NCI-H748 (cell line): ENCODE measurements at regions not wholly inside any gene's neighbourhood (a gene's known extent, or its start where the extent isn't known, plus 50 kb on each side); places are given as distances from the start of the nearest gene placed in this dataset.
A peak's percentile ranks its signal among the peaks of the same experiment; 100 is the strongest.
"Not testable (repeated sequence)": the region's sequence is repeated elsewhere in the genome, so short reads cannot be mapped to it uniquely, and the experiment has no call there.

ENCODE experiments used
- DNase-seq: peaks from one replicate; lab custom pipeline; 2025; ENCODE audit not compliant: unreplicated experiment; lab: John Stamatoyannopoulos, UW

DNA sequence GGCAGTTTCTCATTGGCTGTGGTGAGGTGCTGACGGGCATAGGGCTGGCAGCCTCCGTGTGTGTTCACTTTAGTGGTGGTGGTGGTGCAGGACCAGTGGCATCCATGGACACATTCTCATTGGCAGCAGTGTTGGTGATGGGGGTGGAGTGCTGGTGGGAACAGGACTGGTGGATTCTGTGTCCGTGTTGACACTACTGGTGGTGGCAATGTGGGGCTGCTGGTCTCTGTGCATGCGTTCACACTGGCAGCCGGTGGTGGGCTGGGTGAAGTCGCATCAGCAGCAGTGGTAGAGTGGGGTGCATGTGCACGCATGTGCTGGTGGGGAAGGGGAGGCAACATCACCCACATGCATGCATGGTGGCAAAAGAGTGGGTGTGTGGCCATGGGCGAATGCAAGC, 1471.4 kb upstream of the PCDH20 start:
- no peak for DNase-seq

- DNase-seq: no peak
Measured at GRCh38 chr13:62879071-62879470, 1463.4 kb upstream of the PCDH20 start.

- DNase-seq: peak; percentile 61
Measured at GRCh38 chr13:62875118-62875640, 1459.5 kb upstream of the PCDH20 start.

DNA sequence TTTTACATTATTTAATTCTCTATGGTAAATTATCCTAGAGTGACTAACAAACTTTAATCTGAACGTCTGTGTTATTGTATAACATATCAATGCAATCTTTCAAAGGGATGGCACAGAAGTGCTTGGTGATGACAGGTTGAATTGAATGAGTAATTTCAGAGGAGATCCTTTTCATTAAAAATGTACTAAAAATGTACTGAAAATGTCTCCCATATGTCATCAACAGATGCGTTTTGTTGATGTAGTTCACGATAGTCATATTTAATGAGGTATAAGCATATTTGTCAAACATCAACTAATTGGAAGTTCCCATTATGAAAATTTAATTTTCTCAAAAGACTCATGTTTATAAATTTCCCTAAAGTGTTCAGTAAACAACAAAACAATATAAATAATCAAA, 1434.7 kb upstream of the PCDH20 start:
- no peak for DNase-seq

DNA sequence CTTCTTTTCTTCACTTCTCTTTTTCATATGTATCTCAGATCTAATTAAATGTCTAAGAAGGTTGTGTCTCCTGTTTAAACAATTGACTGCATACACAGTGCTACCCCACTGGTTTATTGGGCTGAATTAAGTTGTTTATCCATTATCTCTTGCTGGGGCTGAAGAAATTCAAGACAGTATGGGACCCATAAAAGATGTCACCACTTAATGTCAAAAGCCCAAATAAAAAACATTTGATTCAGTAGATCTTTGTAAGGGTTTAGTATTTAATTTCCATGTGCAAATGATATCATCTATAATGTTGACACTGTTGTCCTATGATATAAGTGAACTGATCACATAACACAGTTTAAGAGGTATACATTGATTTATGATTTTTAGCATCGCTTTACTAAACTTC, 1431.9 kb upstream of the PCDH20 start:
- peak; percentile 30 for DNase-seq

DNA sequence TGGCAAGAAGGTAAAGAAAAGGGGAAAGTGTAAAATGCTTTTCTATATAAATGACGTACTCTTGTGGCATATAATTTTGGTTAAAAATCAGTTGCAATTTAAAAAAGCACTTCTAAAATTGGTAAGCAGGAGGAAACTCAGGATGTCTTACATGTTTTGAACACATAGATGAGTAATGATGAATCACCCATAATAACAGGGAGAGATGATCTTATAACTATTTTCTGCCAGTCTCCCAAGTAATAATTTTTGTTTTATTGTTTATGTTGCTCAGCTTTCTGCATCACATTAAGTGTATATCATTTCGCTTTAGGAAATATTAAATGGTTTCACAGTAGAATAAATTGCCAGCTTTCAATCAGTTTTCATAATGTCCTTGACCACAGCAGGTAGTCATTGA, 1430.7 kb upstream of the PCDH20 start:
- no peak for DNase-seq

- DNase-seq: no peak
Measured at GRCh38 chr13:62839338-62839737, 1423.7 kb upstream of the PCDH20 start.

- DNase-seq: no peak
Measured at GRCh38 chr13:62838929-62839328, 1423.3 kb upstream of the PCDH20 start.

GRCh38 chr13:62837895-62838294, 1422.2 kb upstream of the PCDH20 start:
- DNase-seq: no peak

GRCh38 chr13:62829486-62829885, 1413.8 kb upstream of the PCDH20 start:
- no peak for DNase-seq

GRCh38 chr13:62799931-62800436, 1384.3 kb upstream of the PCDH20 start:
- DNase-seq: no peak

GRCh38 chr13:62799038-62799535, 1383.4 kb upstream of the PCDH20 start:
- DNase-seq: no peak

DNA sequence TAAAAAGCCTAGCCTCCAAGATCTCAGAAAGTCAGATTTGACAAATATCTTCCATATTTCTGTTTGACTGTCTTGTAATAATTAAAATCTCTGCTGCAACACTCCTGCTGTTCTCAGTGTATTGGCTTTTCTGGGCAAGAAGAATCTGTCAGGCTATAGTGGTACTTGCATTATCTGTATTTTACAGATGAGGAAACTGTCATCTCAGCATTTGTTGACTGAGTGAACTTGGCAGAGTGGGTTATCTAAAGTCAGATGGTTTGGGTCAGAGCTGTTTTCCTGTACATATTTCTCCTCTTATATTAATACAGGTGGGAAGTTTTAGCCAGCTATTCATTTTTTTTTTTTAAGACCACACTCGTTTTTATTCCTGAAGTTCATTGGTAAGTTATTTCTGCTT, 1378.2 kb upstream of the PCDH20 start:
- DNase-seq: no peak

DNA sequence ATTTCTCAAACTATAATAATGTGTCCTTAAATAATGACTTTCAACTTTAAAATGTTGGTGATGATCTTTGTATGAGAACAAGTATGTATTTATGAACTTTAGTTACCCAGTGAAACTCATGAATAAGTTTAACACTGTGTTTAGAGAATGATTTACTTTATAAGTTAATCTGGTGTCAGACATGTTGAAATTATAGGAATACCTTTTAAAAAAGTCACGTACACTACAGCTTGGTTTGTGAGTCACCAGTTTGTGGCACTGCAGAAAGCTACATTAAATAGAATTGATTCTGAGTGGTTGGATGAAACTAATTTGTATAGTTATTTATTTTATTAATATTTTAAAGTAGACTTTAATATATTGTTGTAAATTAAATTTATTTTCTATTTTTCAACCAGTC, 1366.2 kb upstream of the PCDH20 start:
- no peak for DNase-seq

DNA sequence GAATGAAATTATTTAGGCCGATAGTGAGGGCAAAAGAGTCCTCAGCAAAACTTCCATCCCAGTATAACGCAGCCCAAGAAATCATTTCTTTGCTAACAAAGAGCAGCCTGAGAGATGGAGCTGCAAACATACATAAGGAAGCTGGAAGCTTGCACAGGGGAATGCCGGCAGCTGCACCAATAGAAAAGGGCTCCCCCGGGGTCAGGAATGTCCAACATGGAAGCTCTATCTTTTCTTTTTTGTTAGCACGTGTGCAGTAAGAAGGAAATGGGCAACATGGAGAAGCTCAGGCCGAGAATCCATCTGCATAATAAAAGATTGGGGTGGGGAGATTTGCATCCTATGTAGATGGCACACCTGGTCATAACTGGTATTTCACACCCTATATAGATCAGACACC, 1363.5 kb upstream of the PCDH20 start:
- DNase-seq: no peak

DNA sequence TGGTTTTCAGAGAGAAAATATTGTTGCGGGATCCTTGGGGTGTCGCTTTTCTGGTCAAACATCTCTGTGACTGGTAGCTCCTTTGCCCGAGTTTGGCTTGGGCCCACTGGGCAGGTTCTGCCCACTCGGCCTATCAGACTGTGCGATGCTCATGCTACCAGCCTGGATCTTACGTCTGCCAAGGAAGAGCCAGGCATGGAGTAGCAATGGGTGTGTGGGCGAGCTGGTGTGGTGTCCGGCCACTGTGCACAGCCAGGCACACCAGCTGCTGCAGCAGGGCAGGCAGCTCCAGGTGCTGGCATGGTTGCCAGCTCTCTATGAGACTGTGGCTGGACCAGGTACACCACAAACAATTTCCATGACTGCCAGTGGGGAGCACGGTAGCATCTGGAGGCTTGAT, 1351.8 kb upstream of the PCDH20 start:
- DNase-seq: peak; percentile 17

GRCh38 chr13:62760724-62761123, 1345.1 kb upstream of the PCDH20 start:
- DNase-seq: no peak

DNA sequence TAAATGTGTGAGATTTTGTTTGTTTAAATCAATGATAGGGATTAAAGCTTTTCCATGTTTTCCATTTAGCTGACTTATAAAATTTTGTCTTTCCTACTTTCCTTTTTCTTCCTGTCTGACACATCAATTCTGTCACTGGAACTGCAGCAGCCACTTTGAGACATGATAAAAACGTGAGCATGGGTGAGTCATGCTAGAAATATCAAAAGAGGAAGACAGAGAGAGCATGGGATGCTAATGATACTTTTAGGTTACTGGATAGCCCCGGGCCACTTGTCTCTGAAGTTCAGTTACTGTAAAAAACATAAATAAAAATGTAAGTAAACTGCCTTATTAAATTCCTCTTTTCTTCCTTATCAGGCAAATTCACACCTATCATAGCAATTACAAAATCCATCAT, 1332.0 kb upstream of the PCDH20 start:
- DNase-seq: no peak

DNA sequence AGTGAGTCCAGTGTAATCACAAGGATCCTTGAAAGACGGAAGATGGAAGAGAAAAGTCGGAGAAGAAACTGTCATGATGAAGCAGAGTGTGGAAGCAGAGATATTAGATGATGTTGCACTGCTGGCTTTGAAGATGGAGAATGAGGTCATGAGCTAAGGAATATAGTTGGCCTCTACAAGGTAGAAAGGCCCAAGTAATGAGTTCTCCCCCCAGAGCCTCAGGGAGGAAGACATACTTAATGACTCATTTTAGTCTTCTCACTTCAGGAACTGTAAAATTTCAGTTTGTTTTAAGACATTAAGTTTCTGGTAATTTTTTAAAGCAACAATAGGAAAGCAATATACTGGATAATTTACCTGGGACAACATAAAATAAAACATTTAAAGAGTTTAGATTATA, 1331.5 kb upstream of the PCDH20 start:
- DNase-seq: no peak

DNA sequence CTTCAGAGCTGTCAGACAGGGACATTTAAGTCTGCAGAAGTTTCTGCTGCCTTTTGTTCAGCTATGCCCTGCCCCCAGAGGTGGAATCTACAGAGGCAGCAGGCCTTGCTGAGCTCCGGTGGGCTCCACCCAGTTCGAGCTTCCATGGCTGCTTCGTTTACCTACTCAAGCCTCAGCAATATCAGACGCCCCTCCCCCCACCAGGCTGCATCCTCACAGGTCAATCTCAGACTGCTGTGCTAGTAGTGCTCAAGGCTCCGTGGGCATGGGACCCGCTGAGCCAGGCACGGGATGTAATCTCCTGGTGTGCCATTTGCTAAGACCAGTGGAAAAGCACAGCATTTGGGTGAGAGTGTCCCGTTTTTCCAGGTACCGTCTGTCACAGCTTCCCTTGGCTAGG, 1314.1 kb upstream of the PCDH20 start:
- DNase-seq: not testable (repeated sequence)

DNA sequence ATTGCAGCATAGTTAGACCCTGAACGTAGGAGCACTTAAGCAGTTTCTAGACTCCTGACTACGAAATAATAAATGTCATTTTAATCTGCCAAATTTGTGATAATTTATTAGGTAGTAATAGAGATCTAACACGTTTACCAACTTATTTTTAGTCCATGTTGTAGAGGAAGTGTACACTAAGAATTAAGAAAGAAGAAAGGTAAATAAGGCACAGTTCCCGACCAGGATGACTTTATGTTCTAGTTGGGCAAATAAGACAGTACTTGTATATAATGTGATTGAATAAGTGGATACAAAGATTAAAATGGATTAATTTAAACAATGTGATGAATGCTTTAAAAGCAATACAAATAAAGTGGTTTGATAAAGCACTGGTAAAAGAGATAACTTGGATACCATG, 1306.2 kb upstream of the PCDH20 start:
- DNase-seq: no peak

DNA sequence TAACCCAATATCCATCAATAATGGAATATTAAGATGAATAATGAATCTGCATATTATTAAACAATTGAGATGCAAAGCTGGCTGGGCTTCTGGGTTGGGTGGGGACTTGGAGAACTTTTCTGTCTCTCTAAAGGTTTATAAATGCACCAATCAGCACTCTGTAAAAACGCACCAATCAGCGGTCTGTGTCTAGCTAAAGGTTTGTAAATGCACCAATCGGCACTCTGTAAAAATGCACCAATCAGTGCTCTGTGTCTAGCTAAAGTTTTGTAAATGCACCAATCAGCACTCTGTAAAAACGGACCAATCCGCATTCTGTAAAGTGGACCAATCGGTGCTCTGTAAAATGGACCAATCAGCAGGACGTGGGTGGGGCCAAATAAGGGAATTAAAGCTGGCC, 1296.3 kb upstream of the PCDH20 start:
- not testable (repeated sequence) for DNase-seq

GRCh38 chr13:62710787-62711186, 1295.1 kb upstream of the PCDH20 start:
- DNase-seq: peak; percentile 15
